ENCODE measurements at regions not wholly inside any gene's neighbourhood (a gene's known extent, or its start where the extent isn't known, plus 50 kb on each side); places are given as distances from the start of the nearest gene placed in this dataset.
"Not testable (repeated sequence)": the region's sequence is repeated elsewhere in the genome, so short reads cannot be mapped to it uniquely, and the experiment has no call there.

DNA sequence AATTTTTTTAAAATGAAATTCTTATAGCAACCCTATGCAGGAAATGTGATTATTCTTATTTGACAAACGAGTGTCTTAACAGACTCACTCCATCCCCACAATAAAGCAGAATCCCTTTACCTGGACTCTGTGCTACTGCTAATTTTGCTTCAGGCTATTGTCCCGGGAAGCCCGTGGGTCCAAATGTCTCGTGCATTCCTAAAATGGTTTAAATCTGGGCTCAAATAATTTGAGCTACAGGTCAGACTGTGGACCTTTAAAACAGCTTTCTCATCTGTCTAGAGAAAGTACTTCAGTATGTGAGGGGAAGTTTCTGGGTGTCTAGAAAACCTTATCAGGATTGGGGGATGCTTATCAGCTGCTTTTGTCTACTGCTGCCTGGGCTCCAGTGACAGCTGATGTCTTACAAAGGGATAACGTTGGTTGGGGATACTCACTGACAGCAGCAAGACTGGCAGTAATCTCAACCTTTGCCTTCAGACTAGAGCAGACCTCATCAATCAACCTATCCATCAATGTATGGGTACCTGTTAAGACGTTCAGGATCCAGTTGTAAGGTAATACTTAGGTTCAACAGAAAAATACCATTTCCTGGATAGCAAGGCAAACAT is 197.9 kb upstream of the CDH11 start:
- DNase-seq (ENCODE audit: low read depth, low spot score), result no peak

DNA sequence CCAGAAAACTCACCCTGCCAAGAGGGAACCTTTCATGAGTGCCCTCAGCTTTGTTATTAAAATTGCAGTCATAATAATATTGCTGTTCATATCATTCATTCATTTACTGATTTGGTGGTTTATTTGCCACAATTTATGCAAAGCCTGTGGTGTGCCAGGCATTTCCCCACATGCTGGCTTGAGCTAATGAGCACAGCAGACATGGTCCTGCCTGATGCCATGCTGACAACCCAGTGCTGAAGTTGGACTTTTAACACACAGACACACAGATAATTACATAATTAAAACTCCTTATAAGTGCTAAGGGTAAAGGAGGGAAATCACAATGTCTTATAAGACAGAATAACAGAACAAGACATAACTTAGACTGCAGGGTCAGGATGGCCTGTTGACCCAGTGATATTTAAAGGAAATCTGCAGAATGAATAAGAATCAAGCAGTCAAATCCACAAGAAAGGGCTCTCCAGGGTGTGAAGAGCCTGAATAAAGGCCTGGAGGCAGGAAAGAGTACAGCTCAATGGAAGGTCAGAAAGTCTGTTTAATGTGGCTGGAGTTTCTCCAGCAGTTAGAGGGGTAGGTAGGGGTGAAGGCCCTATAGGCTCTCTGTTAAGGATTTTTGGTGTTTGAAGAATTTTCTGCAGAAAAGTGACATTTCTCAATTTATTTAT is 196.9 kb upstream of the CDH11 start:
- peak; percentile 56 for DNase-seq (ENCODE audit: low read depth, low spot score)

DNA sequence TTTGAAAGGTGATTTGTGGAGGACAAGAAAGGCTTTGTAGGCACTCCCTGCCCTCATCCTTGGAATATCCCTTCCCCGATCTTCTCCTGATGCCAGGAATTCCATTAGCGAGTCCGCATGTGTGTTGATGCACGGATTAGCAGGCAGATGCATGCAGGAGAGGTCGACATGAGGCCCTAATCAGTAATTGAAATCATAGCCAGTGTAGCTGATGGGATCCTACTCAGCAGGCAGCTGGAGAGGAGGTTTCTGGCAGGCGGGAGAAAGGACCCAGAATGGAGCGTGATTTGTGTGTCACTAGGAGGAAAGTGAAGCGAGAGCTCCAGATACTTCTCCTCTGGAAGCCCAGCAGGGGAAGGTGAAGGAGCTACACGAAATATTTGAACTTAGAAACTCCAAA is 196.3 kb upstream of the CDH11 start:
- no peak for DNase-seq (ENCODE audit: low read depth, low spot score)

DNA sequence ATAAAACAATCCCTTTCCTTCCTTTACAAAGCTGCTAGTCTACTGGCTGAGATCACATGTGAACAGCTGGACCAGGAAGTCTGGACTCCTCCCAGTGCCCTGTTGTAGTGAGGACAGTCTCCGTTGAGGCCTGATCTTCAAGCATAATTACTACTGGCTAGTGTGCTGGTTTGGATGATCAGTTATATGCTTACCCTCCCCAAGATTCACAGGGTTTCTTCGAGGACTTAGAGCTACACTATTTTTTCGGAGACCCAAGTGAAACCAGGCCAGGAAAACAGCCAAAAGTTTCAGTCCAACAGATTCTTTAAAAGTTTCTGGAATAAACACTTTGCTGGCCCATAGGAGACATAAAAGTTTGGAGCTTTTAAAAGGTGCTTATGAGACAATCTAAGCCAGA is 194.9 kb upstream of the CDH11 start:
- no peak for DNase-seq (ENCODE audit: low read depth, low spot score)

DNA sequence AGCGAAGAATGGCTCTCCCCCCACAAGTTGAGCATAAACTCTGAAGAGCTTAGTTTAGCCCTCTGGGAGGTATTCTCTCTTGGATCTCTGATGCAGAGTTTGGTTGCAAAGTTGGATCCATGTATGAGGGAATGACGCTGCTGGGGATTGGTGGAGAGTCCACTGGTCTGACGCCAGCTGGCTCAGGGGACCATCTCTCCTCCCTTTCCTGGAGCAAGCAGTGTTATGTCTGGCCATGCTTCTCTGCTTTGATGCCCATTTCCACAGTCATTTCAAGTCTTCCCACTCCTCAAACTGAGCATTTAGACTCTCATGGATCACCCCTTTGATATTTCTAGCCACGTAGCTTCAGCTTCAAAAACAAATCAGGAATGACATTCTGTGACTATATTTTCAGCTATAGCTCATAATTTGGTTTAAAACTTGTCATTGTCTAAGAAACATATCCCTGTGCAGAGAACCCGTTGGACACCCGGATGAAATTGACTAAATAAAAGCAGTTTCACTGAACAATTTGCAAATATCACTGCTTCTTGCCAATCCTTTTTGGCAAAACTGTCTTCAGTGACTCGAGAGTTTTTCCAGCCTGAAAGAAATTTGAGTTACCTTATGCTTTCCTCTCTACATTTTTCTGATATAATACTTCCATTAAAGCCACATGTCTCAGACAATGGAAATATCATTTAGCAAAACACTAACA is 193.4 kb upstream of the CDH11 start:
- DNase-seq (ENCODE audit: low read depth, low spot score), result no peak

DNA sequence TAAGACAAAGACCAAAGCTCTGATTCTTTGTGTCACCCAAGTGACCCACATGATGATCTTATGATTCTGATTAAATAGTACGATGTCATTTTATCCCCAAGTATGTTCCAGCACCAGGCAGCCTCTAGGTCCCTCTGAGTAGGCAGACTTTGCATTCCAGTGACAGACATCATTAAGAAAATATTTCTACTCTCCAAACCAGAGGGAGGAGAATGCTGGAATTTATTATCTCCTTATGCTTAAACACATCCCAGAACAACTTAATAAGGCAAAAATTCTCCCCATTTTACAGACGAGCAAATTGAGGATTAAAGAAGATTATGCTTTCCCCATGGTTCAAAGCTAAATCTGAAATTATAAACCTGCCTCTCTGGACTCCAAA is 192.8 kb upstream of the CDH11 start:
- no peak for DNase-seq (ENCODE audit: low read depth, low spot score)

DNA sequence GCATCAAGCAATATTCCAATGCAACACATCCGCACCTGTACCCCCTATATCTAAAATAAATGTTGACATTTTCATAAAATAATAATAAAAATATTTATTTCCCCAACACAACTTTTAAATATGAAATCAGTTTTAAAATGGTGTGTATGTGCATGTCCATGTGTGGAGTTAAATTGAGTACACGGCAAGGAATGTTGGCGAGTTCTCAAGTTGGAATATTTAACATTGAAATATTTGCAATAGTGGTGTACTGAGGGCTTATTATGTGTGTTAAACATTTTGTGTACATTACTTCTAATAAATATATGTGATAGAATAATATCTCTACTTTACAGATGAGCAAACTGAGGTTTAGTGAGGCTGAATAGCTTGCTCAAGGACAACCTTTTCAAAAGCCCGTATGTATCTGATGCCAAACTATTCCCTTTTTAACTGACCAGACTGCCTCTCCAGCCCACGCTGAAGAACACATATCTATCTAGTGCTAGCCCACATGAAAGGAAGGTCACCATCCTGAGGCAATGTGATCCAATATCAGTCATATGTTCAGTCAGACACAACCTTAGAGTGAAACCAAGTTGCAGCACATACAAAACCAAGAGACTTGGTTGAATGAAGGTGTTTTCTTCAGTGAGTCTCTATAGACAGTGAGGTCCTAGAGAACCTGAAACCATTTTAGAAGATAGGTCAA is 192.2 kb upstream of the CDH11 start:
- no peak for DNase-seq (ENCODE audit: low read depth, low spot score)

DNA sequence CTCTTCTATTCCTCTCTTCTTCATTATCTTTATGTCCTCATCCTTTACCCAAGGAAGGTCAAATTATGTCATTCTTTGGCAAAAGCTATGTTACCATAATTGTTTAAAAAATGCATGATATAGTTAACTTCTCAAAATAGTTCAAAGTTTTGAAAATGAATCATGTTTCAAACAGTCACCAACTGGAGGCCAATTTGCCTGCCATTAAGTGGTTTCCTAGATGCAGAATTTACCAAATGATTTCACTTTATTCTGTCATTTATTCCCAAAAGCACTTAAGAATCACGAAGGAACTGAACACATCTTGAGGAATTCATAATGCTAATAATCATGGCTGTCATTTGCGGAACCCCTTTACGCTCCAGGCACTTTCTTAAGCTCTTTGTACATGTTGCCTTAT is 190.9 kb upstream of the CDH11 start:
- no peak for DNase-seq (ENCODE audit: low read depth, low spot score)

DNA sequence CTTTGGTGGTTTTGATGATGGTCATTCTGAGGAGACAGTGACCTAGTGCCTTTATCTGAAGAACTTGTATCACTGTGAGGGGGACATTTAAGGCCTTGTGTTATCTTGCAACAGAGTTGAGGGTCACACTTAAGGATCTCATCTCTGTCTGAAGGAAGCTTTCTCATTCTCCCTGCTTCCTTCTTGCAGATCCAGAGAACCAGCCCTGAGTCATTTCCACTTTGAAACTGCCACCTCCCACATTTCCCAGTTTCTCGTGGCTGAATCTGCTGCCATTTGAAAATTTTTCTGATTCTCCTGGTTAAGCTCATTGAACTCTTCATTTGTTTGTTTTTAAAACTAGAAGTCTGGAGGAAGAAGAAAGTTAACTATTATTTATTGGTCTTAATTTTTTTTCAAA is 190.2 kb upstream of the CDH11 start:
- DNase-seq (ENCODE audit: low read depth, low spot score), result no peak

DNA sequence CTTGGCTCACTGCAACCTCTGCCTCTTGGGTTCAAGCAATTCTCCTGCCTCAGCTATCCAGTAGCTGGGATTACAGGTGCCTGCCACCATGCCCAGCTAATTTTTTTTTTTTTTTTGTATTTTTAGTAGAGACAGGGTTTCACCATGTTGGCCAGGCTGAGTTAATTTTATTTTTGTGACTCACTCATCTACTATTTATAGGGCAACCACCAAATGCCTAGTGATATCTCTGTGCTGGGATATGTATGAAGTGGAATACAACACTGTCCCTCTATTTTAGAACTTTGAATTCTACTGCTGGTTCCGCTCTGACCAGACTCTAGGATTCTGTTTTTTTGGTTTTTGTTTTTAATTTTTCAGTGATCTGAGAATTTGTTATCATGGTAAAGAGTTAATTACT is 188.6 kb upstream of the CDH11 start:
- not testable (repeated sequence) for DNase-seq (ENCODE audit: low read depth, low spot score)

DNA sequence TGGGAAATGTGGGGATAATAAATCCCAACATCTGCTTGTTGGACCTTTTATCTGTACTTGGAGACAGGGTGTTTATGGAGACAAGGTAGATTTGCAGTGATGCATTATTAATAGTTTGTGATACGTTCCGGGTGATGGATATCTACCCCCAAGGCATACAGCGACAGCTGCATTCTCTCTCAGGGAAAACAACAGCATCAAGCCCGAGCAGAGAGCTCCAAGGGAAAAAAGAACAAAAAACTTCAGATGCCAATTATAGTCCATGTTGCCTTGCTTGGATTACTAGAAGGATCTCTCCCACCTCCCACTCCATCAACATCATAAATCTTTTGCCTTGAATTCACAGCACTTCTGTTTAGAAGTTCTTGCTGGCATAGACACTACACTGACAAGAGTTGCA is 187.5 kb upstream of the CDH11 start:
- no peak for DNase-seq (ENCODE audit: low read depth, low spot score)

DNA sequence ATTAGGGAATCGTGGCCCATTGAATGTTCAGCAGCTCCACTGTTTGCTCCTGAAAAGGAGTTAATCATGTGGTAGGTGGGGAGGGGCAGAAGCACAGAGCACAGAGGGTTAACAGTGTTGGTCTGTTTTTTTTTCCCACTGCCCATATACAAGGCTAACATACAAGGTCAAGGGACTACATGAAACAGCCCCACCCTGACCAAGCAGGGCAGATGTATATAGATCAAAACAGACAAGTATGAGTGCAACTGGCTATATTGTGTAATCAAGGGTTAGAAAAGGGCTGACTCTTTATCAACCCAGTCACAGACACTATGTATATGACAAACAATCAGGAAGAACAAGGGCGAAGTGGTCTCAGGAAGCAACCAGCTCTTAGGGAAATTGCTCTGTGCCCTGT is 186.6 kb upstream of the CDH11 start:
- no peak for DNase-seq (ENCODE audit: low read depth, low spot score)

DNA sequence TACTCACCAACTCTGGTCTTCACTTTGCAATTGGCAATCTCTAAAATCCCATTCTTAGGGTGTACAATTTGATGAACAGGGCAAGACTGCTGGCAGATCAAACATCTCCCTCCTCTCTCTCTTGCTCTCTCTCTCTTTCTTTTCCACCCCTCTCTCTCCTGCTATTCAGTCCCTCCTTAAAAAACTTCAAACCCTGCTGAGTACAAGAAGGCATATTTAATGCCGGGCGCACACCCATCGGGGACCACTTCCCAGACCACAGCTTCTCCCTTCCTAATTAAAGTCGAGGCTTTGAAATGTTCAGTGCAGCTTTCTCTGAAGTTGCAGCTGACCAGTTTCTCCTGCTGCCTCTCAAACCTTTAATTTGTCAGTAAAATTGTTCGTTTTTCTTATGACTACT is 185.4 kb upstream of the CDH11 start:
- DNase-seq (ENCODE audit: low read depth, low spot score), result no peak

DNA sequence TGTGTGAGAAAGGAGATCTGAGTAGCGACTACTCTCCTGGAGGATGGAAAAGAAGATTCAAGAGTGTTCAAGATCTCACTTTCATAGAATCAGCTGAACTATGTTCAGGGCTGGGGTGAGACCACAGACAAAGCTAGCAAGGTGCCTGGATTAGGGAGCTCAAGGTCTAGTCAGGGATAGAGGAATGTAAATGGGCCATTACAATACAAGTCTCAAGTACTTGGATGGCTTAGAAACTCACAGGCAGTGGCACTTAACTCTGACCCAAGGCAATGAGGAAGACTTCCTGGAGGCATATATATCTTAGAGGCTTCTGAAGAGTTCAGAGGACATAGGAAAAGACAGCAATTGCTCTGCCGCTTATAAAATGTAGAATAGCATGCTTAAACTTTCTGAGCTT is 184.9 kb upstream of the CDH11 start:
- no peak for DNase-seq (ENCODE audit: low read depth, low spot score)

DNA sequence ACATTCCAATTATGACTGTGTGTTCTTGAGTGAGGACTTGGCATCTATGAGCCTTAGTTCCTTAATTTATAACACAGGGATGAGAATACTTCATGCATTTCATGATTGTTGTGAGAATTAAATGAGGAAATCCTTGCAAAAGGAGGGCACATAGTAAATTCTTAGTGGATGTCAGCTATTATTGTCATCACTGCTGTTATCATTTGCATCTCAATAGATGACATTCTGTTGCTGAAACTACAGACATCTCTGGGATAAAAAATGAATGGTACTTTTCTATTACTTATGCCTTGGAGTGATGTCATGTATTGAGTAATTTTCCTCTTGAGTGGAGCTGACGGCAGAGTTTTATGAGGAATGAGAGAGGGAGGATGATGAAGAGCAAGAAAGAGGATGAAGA is 184.4 kb upstream of the CDH11 start:
- no peak for DNase-seq (ENCODE audit: low read depth, low spot score)

DNA sequence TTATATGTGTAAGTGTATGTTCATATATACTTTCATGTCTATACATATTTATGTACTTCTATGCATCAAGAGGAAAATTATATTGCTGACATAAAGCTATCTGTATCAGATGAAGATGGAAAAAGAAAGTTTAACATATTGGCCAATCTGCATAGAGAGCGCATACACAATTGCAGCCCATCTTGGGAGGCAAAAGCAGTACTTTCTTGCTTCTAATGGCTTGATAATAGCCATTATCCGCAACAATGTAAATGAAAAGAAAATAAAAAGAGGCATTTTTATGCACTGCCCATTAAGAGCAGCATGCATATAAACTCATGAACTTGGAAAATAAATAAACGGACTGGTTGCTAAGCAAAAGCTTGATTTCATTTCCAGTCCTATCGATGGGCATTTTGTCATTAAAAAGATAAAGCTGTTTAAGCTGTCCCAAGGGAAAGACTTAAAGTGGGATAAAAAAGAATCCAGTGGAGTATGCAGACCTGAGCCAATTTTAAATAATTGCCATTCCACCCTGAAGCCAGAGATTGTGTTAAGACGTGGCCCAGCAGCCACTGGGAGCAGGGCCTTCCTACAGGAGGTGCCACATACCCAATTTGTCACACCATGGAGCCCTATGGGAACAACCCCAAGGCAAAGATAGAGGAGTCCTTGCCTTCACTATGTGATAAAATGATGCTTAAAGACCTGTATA is 183.6 kb upstream of the CDH11 start:
- no peak for DNase-seq (ENCODE audit: low read depth, low spot score)

DNA sequence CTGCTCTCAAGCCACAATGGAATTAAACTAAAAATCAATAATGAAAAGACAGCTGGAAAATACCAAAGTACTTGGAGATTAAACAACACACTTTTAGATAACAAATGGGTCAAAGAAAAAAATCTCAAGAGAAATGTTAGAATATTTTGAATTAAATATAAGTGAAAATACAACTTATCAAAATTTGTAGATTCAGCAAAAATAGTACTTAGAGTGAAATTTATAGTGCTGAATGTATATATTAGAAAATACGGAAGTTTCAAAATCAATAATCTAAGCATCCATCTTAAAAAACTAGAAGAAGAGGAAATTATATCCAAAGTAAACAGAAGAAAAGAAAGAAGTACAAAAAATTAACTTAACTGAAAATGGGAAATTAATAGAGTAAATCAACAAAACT is 179.2 kb upstream of the CDH11 start:
- no peak for DNase-seq (ENCODE audit: low read depth, low spot score)

DNA sequence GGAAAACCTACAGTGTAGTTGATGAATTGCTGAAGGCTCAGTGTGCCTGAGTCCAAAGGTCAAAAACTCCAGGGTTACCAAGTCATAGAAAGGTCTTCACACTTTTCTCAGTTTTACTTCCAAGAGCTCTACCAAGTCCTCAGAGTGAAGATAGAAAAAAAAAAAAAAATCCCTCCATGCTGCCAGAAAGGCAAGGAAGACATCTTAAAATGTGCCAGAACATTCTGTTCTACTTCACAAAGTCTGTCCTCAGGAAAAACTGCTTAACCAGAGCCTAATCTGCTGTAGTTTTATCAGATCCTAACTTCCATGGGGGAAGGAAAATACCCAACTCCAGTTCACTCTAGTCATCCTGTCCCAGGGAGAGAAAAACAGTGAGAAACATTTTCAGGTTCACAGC is 175.6 kb upstream of the CDH11 start:
- DNase-seq (ENCODE audit: low read depth, low spot score), result no peak

DNA sequence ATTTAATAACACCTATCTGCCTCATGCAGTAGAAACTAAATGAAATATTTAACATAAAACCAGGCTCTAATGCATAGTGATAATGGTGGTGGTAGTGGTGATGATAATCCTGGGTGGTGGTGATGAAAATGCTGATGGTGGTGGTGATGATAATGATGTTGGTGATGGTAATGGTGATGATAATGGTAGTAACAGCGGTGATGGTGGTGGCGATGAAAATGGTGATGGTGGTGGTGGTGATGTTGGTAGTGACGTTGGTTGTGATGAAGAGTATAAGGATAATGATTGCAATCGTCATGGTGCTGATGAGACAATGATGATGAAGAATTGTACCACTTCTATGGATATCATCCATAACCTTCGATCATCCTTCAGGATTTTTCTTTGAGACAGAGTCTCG is 173.7 kb upstream of the CDH11 start:
- no peak for DNase-seq (ENCODE audit: low read depth, low spot score)

DNA sequence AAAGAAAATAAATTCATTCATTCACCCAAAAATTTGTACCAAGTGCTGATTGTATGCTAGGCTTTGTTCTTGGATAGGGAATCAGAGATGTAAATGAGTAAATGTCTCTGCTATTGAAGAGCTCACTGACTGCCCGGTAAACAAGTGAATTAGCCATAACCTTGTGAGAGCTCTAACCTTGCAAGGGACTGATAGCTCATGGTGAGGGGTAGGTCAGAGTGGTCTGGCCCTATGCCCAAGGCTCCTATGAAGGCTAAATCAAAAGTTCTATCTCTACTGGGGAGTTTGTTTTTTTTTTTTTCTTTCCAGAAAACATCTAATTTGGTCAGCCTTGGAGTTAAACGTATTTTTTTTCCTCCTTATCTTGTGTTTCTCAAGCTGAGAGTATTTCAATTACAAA is 172.8 kb upstream of the CDH11 start:
- no peak for DNase-seq (ENCODE audit: low read depth, low spot score)

DNA sequence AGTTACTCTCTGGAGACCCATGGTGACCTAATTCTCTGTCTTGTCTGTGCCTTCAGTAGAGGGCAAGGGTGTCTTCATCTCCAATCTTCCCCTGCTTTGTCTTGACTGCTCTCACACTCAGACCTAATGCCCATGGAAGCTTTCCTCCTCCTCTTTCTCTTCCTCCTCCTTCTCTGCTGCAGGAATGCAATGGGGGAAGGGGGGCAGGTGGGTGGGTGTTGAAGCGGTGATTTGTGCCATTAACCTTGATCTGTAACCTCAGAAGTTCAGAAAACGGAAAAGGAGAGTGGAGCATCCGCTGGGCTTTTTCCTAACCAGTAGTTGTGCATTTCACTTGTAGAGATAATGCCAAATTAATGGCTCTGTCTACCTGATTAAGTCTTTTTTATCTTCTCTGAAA is 172.3 kb upstream of the CDH11 start:
- DNase-seq (ENCODE audit: low read depth, low spot score), result no peak

DNA sequence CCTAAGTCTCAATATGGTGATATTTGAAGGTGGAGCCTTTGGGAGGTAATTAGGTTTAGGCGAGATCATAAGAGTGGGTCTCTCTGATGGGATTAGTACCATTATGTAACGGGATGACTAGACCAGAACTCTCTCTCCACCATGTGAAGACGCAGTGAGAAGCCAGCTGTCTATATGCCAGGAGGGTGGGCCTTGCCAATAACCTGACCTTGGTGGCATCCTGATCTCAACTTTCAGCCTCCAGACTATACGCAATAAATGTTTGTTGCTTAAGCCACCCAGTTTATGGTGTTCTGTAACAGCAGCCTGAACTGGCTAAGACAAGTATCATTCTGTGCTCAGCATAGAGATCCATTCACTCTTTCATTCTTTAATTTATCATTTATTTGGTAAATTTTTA is 167.2 kb upstream of the CDH11 start:
- no peak for DNase-seq (ENCODE audit: low read depth, low spot score)

All from iPS DF 19.7 (cell line).